ENCODE measurements at regions not wholly inside any gene's neighbourhood (a gene's known extent, or its start where the extent isn't known, plus 50 kb on each side); places are given as distances from the start of the nearest gene placed in this dataset.

DNA sequence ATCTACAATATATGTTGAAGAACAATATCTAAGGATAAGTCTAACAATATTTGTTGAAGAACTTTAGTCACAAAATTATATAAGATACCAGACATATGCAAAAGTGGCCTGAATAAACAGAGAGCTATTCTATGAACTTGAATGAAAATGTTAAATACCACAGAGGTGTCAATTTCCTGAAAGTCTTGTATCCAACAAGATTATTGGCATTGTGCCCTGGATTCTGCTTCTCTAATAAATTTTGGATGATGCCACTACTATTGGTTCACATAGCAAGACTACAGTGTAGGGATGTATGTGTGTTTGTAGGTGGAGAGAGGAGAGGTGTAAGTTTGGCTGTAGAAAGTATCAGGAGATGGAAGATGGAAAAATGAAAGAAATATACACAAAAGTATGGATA is 731.8 kb upstream of the RGMB start:
- TF ChIP-seq, protein P1, sequence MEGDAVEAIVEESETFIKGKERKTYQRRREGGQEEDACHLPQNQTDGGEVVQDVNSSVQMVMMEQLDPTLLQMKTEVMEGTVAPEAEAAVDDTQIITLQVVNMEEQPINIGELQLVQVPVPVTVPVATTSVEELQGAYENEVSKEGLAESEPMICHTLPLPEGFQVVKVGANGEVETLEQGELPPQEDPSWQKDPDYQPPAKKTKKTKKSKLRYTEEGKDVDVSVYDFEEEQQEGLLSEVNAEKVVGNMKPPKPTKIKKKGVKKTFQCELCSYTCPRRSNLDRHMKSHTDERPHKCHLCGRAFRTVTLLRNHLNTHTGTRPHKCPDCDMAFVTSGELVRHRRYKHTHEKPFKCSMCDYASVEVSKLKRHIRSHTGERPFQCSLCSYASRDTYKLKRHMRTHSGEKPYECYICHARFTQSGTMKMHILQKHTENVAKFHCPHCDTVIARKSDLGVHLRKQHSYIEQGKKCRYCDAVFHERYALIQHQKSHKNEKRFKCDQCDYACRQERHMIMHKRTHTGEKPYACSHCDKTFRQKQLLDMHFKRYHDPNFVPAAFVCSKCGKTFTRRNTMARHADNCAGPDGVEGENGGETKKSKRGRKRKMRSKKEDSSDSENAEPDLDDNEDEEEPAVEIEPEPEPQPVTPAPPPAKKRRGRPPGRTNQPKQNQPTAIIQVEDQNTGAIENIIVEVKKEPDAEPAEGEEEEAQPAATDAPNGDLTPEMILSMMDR (IDR thresholded peaks at IDR 0.05; ENCODE audit: poor library complexity), result no peak
- no peak for TF ChIP-seq EZH2phosphoT487 (IDR thresholded peaks at IDR 0.05; ENCODE audit: low read depth, severe bottlenecking, unreplicated experiment)
